GM23248 (cell line): ENCODE measurements at regions not wholly inside any gene's neighbourhood (a gene's known extent, or its start where the extent isn't known, plus 50 kb on each side); places are given as distances from the start of the nearest gene placed in this dataset.

Source experiments
- DNase-seq: peaks from one replicate; pipeline ENCODE4 v3.0.0-alpha.2; 2015
- H2AFZ ChIP-seq: fragments of 200-600 bp; sonication (generic); 2 replicates; pipeline ENCODE4 v1.6.1; 2016; ENCODE audit warnings: antibody characterized with exemption
- H3F3A ChIP-seq: fragments of 200-600 bp; sonication (generic); 2 replicates; pipeline ENCODE4 v1.6.1; 2016; ENCODE audit warnings: mild to moderate bottlenecking, antibody characterized with exemption, mixed run types; ENCODE audit not compliant: insufficient read depth
- H3K27ac ChIP-seq: fragments of 200-600 bp; sonication (generic); 2 replicates; pipeline ENCODE4 v1.5.1; 2016; ENCODE audit warnings: mild to moderate bottlenecking
- H3K27me3 ChIP-seq: fragments of 200-600 bp; sonication (generic); replicated peaks from 2 replicates; pipeline ENCODE4 v1.6.1; 2016; ENCODE audit warnings: mild to moderate bottlenecking; ENCODE audit not compliant: insufficient read depth
- H3K36me3 ChIP-seq: fragments of 200-600 bp; sonication (generic); 2 replicates; pipeline ENCODE4 v1.6.1; 2016; ENCODE audit warnings: low read depth, mild to moderate bottlenecking
- H3K4me1 ChIP-seq: fragments of 200-600 bp; sonication (generic); 2 replicates; pipeline ENCODE4 v1.6.1; 2016; ENCODE audit warnings: mild to moderate bottlenecking; ENCODE audit not compliant: insufficient read depth
- H3K4me2 ChIP-seq: fragments of 200-600 bp; sonication (generic); one replicate; pipeline ENCODE4 v1.6.1; 2016; ENCODE audit warnings: mild to moderate bottlenecking; ENCODE audit not compliant: unreplicated experiment
- H3K4me3 ChIP-seq: fragments of 200-600 bp; sonication (generic); 2 replicates; pipeline ENCODE4 v1.5.1; 2016; ENCODE audit warnings: mild to moderate bottlenecking
- H3K79me2 ChIP-seq: fragments of 200-600 bp; sonication (generic); 2 replicates; pipeline ENCODE4 v1.6.1; 2016; ENCODE audit warnings: mild to moderate bottlenecking; ENCODE audit not compliant: insufficient read depth
- H3K9ac ChIP-seq: fragments of 200-600 bp; sonication (generic); 2 replicates; pipeline ENCODE4 v1.6.1; 2016; ENCODE audit warnings: mild to moderate bottlenecking
- H3K9me2 ChIP-seq: fragments of 200-600 bp; sonication (generic); 2 replicates; pipeline ENCODE4 v1.6.1; 2016; ENCODE audit warnings: mixed run types, mild to moderate bottlenecking, moderate library complexity; ENCODE audit not compliant: insufficient read depth
- H3K9me3 ChIP-seq: fragments of 200-600 bp; sonication (generic); one replicate; pipeline ENCODE4 v1.6.1; 2017; ENCODE audit warnings: low read depth
- H4K20me1 ChIP-seq: fragments of 200-600 bp; sonication (generic); 2 replicates; pipeline ENCODE4 v1.6.0; 2016; ENCODE audit not compliant: insufficient read depth
- EZH2 ChIP-seq: fragments of 200-600 bp; sonication (generic); IDR thresholded peaks from 2 replicates; pipeline ENCODE4 v1.6.1; 2018; ENCODE audit warnings: antibody characterized with exemption, mild to moderate bottlenecking; ENCODE audit not compliant: insufficient read depth, poor library complexity, severe bottlenecking
- EZH2phosphoT487 ChIP-seq: fragments of 200-600 bp; sonication (generic); IDR thresholded peaks from 2 replicates; pipeline ENCODE4 v1.6.1; 2018; ENCODE audit warnings: antibody characterized with exemption, moderate library complexity, mild to moderate bottlenecking, low read depth; ENCODE audit not compliant: insufficient read depth
- WGBS, 2 experiments: methylation state at CpG; one replicate each; pipeline ENCODE4 v1.1.6; 2015 to 2017; ENCODE audit warnings: low lambda C conversion rate in 2 of 2, low coverage in 1 of 2; ENCODE audit errors: missing lambda C conversion rate in 2 of 2; 5-methylcytosine and 5-hydroxymethylcytosine counted together
- in situ Hi-C: fragments of 300-500 bp; cut with MboI; formaldehyde crosslinking; loops from 2 replicates; pipeline ENCODE4 v1.15.0; 2020

GRCh38 chr12:13444076-13444475 is 247.6 kb downstream of the EMP1 start:
- H3K36me3 ChIP-seq = no peaks in the 10 kb centered on the region
- no peak overlapping the region for H3K27ac ChIP-seq
- no peaks in the 10 kb centered on the region for H3F3A ChIP-seq
- H3K4me1 ChIP-seq = no peaks in the 10 kb centered on the region
- H3K9me3 ChIP-seq = no peaks in the 10 kb centered on the region
- H3K9ac ChIP-seq = no peak overlapping the region
- H3K9me2 ChIP-seq = no peaks in the 10 kb centered on the region
- no peak overlapping the region for H2AFZ ChIP-seq
- DNase-seq = no peak
- no peaks in the 10 kb centered on the region for H3K27me3 ChIP-seq
- no peak overlapping the region for H3K4me2 ChIP-seq
- WGBS, 2 experiments = 47 to 66% methylated on average over 4 of the region's 4 CpGs
- in situ Hi-C loops = no loop called here
- no peaks in the 10 kb centered on the region for H3K79me2 ChIP-seq
- no peak for TF ChIP-seq EZH2phosphoT487
- no peak for TF ChIP-seq EZH2
- no peak overlapping the region for H3K4me3 ChIP-seq
- no peaks in the 10 kb centered on the region for H4K20me1 ChIP-seq

DNA sequence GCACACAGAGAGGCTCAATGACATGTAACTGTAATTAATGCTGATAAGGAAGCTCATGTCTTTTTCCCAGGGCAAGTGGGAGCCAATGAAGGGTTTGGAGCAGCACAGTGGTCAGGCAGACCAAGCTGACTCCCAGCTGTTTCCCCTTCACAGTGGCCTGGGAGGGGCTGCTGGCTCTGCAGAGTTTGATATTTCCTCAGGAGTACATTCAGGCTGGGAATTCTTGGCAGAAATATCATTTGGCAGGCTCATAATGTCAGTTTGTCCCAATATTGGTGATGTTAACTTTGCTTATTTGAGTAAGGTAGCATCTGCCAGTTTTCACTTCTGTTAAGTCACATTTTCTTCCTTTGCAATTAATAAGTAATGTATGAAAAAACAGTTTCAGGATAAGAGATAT is 247.0 kb downstream of the EMP1 start:
- no peaks in the 10 kb centered on the region for H3K27me3 ChIP-seq
- no peaks in the 10 kb centered on the region for H4K20me1 ChIP-seq
- H3K36me3 ChIP-seq = no peaks in the 10 kb centered on the region
- H3K4me1 ChIP-seq = no peaks in the 10 kb centered on the region
- in situ Hi-C loops = no loop called here
- no peak overlapping the region for H3K9ac ChIP-seq
- TF ChIP-seq EZH2phosphoT487 (no peak), EZH2 (no peak)
- H3K27ac ChIP-seq = no peak overlapping the region
- H3K79me2 ChIP-seq = no peaks in the 10 kb centered on the region
- H2AFZ ChIP-seq = no peak overlapping the region
- H3K9me3 ChIP-seq = no peaks in the 10 kb centered on the region
- H3K4me2 ChIP-seq = no peak overlapping the region
- no peak overlapping the region for H3K4me3 ChIP-seq
- no peaks in the 10 kb centered on the region for H3K9me2 ChIP-seq
- no peaks in the 10 kb centered on the region for H3F3A ChIP-seq
- no peak for DNase-seq

DNA sequence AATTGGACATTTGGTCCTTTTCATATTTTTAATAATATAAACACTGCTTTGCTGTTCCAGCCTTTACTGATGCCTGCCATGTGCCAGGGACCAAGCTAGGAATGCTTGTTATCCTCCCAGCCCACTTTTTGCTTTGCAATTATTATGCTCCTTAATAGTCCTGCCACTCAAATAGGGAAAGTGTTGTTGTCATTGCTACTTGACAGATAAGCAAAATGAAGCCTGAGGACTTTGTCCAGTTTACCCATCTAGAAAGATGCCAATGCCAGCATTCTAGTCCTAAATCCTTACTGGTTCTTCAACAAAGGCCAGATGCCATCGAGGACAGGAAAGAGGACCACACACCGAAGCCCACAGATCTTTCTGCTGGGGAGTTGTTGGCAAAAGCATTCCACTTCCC is 246.5 kb downstream of the EMP1 start:
- DNase-seq = no peak

DNA sequence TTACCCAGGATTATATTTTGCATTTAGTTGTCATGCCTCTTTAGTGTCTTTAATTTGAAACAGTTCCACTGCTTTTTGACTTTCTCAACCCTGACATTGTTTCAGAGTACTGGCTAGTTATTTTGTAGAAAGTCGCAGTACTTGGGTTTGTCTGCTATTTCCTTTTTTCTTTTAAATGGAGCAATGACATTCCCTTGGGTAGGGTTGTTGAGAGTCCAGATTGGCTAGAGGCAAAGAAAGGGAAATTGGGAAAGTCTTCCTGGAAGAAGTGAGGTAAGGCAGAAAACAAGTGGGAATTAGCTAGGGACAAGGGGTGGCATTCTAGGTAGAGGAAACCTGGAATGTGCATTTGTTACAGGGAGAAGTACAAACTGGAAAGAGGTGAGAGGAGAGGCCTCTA is 245.9 kb downstream of the EMP1 start:
- no peak for DNase-seq
- in situ Hi-C loops = no loop called here

More for the DNA sequence above, 246.5 kb downstream of the EMP1 start:
- Histone ChIP-seq H3K4me2 (no peak overlapping the region), H3K27ac (no peak overlapping the region), H3K9me2 (no peaks in the 10 kb centered on the region), H3K36me3 (no peaks in the 10 kb centered on the region), H3F3A (no peaks in the 10 kb centered on the region), H3K4me1 (no peaks in the 10 kb centered on the region), H3K9me3 (no peaks in the 10 kb centered on the region), H3K9ac (no peak overlapping the region), H2AFZ (no peak overlapping the region), H3K27me3 (no peaks in the 10 kb centered on the region), H3K79me2 (no peaks in the 10 kb centered on the region), H4K20me1 (no peaks in the 10 kb centered on the region), H3K4me3 (no peak overlapping the region)
- WGBS, 2 experiments = 58 to 65% methylated on average over 2 of the region's 2 CpGs
- in situ Hi-C loops = no loop called here
- no peak for TF ChIP-seq EZH2

GRCh38 chr12:13440844-13441243 is 244.3 kb downstream of the EMP1 start:
- H3K27ac ChIP-seq = no peak overlapping the region
- no peak overlapping the region for H2AFZ ChIP-seq
- H3K27me3 ChIP-seq = no peaks in the 10 kb centered on the region
- H3K4me3 ChIP-seq = no peak overlapping the region
- H3K36me3 ChIP-seq = no peaks in the 10 kb centered on the region
- 66% methylated on average over 6 of the region's 6 CpGs for WGBS, 2 experiments
- no peaks in the 10 kb centered on the region for H3K9me2 ChIP-seq
- no peaks in the 10 kb centered on the region for H4K20me1 ChIP-seq
- DNase-seq = no peak
- H3F3A ChIP-seq = no peaks in the 10 kb centered on the region
- H3K9ac ChIP-seq = no peak overlapping the region
- TF ChIP-seq EZH2phosphoT487 (no peak), EZH2 (no peak)
- H3K4me1 ChIP-seq = no peaks in the 10 kb centered on the region; the same call in 1 of the 2 replicates
- no peak overlapping the region for H3K4me2 ChIP-seq
- H3K79me2 ChIP-seq = no peaks in the 10 kb centered on the region
- H3K9me3 ChIP-seq = no peaks in the 10 kb centered on the region
- in situ Hi-C loops = no loop called here

More for the DNA sequence above, 245.9 kb downstream of the EMP1 start:
- Histone ChIP-seq H3K79me2 (no peaks in the 10 kb centered on the region), H3K27ac (no peak overlapping the region), H3K9ac (no peak overlapping the region), H3K9me3 (no peaks in the 10 kb centered on the region), H3K27me3 (no peaks in the 10 kb centered on the region), H4K20me1 (no peaks in the 10 kb centered on the region), H3K4me3 (no peak overlapping the region), H3K4me1 (no peaks in the 10 kb centered on the region), H3K36me3 (no peaks in the 10 kb centered on the region), H3F3A (no peaks in the 10 kb centered on the region), H3K4me2 (no peak overlapping the region), H2AFZ (no peak overlapping the region), H3K9me2 (no peaks in the 10 kb centered on the region)
- 2 to 4% methylated on average over 1 of the region's 1 CpG for WGBS, 2 experiments
- TF ChIP-seq EZH2 (no peak), EZH2phosphoT487 (no peak)
